Suppressor macrophage treated with lipopolysaccharide for 4 hours (primary cell): ENCODE measurements at regions not wholly inside any gene's neighbourhood (a gene's known extent, or its start where the extent isn't known, plus 50 kb on each side); places are given as distances from the start of the nearest gene placed in this dataset.
"Not testable (repeated sequence)": the region's sequence is repeated elsewhere in the genome, so short reads cannot be mapped to it uniquely, and the experiment has no call there.

Source experiments
- DNase-seq: peaks from one replicate; pipeline ENCODE4 v3.0.0-alpha.2; 2020

DNA sequence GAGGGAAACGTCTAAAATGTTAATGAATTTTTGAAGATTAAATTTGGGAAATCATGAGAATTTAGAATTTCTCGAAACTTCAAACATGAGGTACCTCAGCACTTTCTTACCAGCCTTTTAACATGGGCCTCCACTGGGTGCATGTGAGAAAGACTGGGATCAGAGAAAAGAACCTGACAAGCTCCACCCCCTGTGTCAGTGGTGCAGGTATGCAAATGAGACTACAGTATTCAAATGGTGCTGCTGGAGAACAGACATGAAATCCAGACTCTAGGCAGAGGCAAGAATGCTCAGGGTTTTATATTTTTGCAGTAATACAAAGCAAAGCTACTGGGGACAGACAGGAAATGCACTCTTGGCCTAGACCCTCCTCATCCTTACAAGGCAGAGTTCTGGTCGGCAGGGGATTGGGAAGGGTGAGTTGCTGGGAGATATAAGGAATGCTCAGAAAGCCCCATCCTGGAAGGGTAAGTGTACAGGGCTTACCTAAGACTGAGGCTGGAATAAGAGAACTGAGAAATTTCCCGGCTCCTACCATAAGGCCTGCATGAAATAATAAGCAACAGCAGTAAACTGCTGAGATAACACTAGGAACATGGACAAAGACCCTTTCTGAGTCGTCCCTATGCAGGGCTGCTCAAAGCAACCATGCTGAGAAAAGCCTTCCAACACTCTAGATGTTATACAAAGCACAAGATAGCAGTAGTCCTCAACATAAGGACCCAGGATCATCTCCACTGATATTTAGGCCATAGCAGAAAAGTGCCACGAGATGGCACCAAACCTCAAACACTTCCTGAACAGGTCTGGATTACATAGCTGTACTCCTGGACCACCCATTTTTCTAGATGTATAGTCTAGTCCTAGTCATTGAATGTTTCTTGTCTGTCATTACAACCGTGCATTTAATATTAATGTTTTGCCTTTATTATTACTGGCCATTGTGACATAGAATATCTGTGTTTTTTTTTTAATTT lies 260.8 kb downstream of the RASSF9 start:
- DNase-seq: peak; percentile 57

GRCh38 chr12:85580562-85581168 lies 255.5 kb downstream of the RASSF9 start:
- DNase-seq: no peak

GRCh38 chr12:85587158-85587557 lies 249.1 kb downstream of the RASSF9 start:
- no peak for DNase-seq

DNA sequence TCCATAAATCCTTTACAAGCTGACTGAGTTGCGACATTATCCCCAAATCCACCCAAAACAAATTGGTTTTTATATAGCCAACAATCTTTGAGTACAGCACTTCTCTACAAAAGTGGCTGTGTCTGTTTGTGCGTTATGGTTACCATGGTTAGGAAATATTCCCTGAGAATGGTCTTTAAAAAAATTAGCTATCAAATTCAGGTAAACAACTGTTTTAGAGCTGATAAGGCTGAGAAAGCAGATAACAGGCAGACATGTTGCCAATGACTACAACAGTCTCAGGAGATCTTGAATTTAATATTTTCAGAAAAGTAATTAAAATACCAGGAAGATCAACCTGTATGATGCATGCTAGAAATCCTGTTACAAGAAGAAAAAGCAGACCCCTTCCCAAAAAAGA lies 248.0 kb downstream of the RASSF9 start:
- DNase-seq: no peak

DNA sequence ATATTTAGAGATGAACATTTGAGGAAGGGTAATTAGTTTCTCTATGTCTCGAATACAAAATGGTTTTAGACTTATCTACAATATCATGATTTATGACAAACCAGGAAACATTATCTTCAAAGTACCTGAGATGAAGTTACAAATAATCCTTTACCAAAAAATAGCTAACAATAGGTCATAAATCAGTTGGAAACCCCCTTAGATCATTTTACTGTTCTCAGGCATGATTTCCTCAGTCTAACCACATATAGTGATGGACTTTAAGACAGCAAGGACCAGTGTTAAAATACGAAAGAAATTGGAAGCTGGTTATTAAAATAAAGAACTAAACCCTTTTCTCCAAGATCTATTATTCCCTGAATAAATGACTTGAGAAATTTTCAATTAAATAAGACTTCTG lies 235.4 kb downstream of the RASSF9 start:
- no peak for DNase-seq

- no peak for DNase-seq
These were observed 232.7 kb downstream of the RASSF9 start for GRCh38 chr12:85603556-85603955.

DNA sequence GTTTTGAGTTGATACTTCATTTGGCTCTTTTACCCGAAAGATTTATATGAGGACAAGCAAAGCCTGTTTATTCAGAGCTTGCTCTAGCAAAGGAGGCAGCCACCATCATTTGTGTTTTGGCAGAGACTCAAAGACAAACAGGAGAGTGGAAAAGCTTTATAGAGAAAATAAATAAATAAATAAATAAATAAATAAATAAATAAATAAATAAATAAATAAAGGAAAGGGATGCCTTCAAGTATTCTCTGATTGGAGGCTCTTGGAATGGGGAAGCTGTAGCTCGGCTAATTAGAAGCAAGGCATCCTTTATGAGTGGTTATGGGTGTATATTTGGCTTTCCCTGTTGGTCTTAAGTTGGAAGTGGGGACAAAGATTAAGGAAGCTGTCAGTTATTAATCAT lies 229.8 kb downstream of the RASSF9 start:
- no peak for DNase-seq

GRCh38 chr12:85609778-85610177 lies 226.4 kb downstream of the RASSF9 start:
- DNase-seq: no peak

DNA sequence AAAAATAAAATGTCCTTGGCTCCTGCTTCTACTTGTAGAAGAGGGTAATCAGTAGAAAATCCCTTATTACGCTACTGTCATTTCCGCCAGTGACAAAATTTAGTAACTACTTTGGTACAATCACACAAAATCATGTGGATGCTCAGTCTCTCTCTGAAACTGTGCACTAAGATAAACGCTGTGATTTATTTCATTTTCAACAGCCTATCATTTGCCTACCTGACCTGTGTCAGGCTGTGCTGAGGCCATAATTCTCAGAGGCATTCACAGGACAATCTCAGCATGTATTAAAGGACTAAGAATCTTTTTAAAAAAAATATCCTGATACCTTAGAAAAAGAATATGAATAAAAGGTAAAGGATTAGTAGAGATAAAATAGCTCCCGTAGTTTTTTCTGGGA lies 226.0 kb downstream of the RASSF9 start:
- no peak for DNase-seq

DNA sequence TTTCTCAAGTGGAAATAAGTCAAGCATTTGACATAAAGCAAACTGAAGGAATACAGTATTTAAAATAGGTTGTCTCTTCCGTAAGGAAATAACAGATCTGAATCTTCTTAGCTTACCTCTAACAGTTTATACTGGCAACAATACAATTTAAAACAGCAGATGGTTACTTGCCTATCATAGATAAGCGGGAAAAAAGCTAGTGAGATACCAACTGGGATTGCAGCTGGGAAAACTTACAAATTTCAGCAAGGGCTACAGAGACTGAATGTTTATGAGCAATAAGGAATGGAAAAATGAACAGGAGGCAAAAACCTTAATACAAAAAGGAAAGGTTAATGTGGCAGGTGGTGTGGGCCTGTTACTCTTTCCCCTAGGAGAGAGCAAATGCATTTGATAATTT lies 220.0 kb downstream of the RASSF9 start:
- DNase-seq: no peak

DNA sequence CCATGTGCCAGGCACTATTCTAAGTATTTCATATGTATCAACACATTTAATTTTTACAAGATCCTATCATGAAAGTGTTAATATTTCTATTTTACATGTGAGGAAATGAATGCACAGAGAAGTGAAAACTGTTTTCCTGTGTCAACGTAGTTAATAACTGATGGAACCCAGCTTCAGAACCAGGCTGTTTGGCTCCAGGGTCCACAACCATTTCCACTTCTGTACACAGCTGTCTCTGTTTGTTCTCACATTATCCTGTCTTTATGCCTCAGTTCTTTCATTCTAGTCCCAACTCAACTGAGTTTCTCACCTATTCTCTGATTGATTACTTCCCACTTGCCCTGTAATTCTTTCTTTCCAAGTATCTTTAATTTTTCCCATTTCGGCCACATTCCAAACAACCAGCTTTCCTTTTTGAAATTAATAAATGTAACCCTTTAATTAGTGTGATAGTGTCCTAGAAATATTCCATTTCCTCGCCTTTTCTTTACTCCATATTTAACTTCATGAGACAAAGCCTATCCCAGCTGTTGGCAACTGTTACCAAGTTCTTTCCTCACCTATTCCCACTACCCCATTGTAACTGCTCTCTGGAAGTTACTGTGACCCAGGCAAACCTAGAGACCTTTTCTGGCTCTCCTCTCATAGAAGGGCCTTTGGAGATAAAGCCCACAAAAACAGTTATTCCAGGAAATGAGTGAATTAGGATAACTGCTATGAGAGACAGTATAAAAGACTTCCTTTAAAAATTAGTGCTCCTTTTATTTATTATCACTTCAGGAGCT lies 218.7 kb downstream of the RASSF9 start:
- DNase-seq: no peak

- no peak for DNase-seq
These were observed 215.2 kb downstream of the RASSF9 start for GRCh38 chr12:85621041-85621440.

DNA sequence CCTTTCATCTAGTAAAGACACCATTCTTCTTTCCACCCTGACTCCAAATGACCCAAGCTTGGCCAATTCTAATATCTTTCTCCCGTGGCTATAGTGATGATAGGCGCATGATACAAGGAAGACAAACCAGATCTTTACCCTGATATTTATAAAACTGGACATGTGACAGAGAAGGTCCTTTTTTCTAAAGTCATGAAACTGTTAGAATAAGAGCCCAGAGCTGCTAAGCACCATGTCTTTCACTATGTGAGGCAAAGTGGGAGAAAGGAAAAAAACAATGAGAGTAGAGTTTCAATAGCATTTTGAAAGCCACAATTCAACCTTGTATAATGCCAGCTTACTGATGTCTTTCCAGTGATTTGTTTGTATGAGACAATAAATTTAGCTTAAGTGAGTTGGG lies 212.4 kb downstream of the RASSF9 start:
- no peak for DNase-seq

DNA sequence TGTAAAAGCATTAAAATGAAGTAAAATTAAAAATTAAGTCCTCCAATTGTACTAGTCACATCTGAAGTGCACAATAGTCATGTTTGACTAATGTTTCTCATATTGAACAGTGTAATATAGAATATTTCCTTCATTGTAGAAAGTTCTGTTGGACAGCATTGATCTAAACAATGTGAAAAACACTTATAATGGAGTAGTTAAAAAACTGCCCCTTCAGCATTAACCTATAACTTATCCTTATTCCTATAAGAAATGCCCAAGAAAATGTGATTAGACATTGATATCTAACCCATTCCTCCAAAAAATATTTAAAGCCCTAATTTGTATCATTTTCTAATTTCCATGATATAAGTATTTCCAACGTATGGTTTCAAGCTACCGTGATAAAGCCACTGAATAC lies 210.7 kb downstream of the RASSF9 start:
- DNase-seq: no peak

GRCh38 chr12:85626001-85626783 lies 210.0 kb downstream of the RASSF9 start:
- peak; percentile 25 for DNase-seq

- DNase-seq: no peak
These were observed 209.4 kb downstream of the RASSF9 start for GRCh38 chr12:85626784-85627171.

- DNase-seq: no peak
These were observed 208.6 kb downstream of the RASSF9 start for GRCh38 chr12:85627584-85627983.

- not testable (repeated sequence) for DNase-seq
These were observed 207.6 kb downstream of the RASSF9 start for GRCh38 chr12:85628562-85628961.

- DNase-seq: no peak
These were observed 205.4 kb downstream of the RASSF9 start for GRCh38 chr12:85630851-85631250.

GRCh38 chr12:85632390-85632789 lies 203.8 kb downstream of the RASSF9 start:
- peak; percentile 3 for DNase-seq

- no peak for DNase-seq
These were observed 202.7 kb downstream of the RASSF9 start for GRCh38 chr12:85633491-85633890.

DNA sequence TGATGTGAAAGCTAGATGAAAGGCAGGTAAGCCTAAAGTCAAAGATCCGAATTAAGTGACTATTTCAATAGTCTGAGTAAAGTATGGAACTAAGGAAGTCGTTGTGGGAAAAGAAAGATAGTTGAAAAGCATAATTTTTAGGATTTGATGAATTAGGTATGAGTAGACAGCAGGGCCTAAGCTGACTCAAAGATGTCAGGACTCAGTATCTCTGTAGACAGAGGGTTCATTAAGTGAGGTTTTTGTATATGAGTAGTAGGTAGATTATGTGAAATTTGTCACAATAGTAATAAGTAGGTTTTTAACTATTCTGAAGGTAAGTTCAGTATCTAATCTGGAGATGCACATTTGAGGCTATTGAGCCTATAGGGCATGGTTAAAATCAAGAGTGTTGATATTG lies 196.4 kb downstream of the RASSF9 start:
- DNase-seq: no peak

DNA sequence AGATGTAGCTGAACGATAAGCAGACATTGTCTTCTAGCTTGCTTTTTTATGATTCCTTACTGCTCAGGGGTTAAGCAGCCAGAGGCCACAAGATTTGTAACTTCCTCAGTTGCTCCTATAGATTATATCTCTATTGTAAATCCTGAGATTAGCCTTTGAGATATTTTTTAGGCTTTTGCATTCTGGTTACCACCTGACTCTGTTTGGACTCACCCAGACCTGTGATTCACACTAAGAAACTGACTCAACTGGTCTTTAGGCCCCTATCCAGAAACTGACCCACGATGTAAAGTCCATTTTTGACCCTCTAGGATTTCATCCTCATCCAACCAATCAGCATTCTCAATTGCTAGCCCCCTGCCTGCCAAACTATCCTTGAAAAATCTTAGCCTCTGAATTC lies 194.4 kb downstream of the RASSF9 start:
- no peak for DNase-seq
